ENCODE measurements at regions not wholly inside any gene's neighbourhood (a gene's known extent, or its start where the extent isn't known, plus 50 kb on each side); places are given as distances from the start of the nearest gene placed in this dataset.
A peak's percentile ranks its signal among the peaks of the same experiment; 100 is the strongest.
"Not testable (repeated sequence)": the region's sequence is repeated elsewhere in the genome, so short reads cannot be mapped to it uniquely, and the experiment has no call there.

GRCh38 chr20:26308961-26309360 lies 612.3 kb upstream of the ZNF337 start:
- H3K4me1 ChIP-seq, result no peaks in the 10 kb centered on the region
- H3K36me3 ChIP-seq, result no peaks in the 10 kb centered on the region
- peaks cover 0 to 3% (median 0%) of the 10 kb centered on the region in 4 donors for H3K9me3 ChIP-seq
- 65 to 79% methylated on average over 2 of the region's 2 CpGs for WGBS, 2 donors
- no peak for ATAC-seq (ENCODE audit: low FRiP score in 2 of 2)
- H3K27me3 ChIP-seq, result no peaks in the 10 kb centered on the region
- no peak for DNase-seq
- H3K27ac ChIP-seq, result no peak overlapping the region
- H3K4me3 ChIP-seq, result no peak overlapping the region
- TF ChIP-seq POLR2A (IDR thresholded peaks at IDR 0.05), result no peak

GRCh38 chr20:26295006-26295405 lies 598.4 kb upstream of the ZNF337 start:
- 85 to 92% methylated on average over 5 of the region's 5 CpGs for WGBS, 2 donors
- Histone ChIP-seq H3K4me3 (no peak overlapping the region), H3K36me3 (no peaks in the 10 kb centered on the region), H3K27ac (no peak overlapping the region), H3K4me1 (no peaks in the 10 kb centered on the region), H3K9me3 (no peaks in the 10 kb centered on the region), H3K27me3 (no peaks in the 10 kb centered on the region)
- ATAC-seq (ENCODE audit: low FRiP score in 2 of 2), result no peak
- TF ChIP-seq EP300 (IDR thresholded peaks at IDR 0.05) (no peak), POLR2AphosphoS5 (IDR thresholded peaks at IDR 0.05) (no peak), CTCF (IDR thresholded peaks at IDR 0.05) (no peak), POLR2A (IDR thresholded peaks at IDR 0.05) (no peak)
- no peak for DNase-seq

- not testable (repeated sequence) for H3K27ac ChIP-seq; H3K27me3 ChIP-seq; H3K36me3 ChIP-seq; H3K4me3 ChIP-seq; H3K9me3 ChIP-seq; DNase-seq; H3K4me1 ChIP-seq; ATAC-seq (ENCODE audit: low FRiP score in 2 of 2)
- WGBS, 2 donors, result 87% methylated on average over 7 of the region's 7 CpGs
Observed at GRCh38 chr20:26288379-26289061, 591.9 kb upstream of the ZNF337 start.

GRCh38 chr20:26279238-26279637 lies 582.6 kb upstream of the ZNF337 start:
- DNase-seq (no peak), ATAC-seq (ENCODE audit: low FRiP score in 2 of 2) (no peak)
- no peak overlapping the region for H3K27ac ChIP-seq
- no peaks in the 10 kb centered on the region for H3K27me3 ChIP-seq
- peaks cover 0 to 8% (median 0%) of the 10 kb centered on the region in 4 donors for H3K9me3 ChIP-seq
- TF ChIP-seq CTCF (IDR thresholded peaks at IDR 0.05) (no peak), POLR2AphosphoS5 (IDR thresholded peaks at IDR 0.05) (no peak), POLR2A (IDR thresholded peaks at IDR 0.05) (no peak), EP300 (IDR thresholded peaks at IDR 0.05) (no peak)
- H3K4me1 ChIP-seq, result no peaks in the 10 kb centered on the region
- 89 to 94% methylated on average over 5 of the region's 5 CpGs for whole genome bisulfite sequencing, 2 donors
- no peaks in the 10 kb centered on the region for H3K36me3 ChIP-seq
- no peak overlapping the region for H3K4me3 ChIP-seq

- H3K27ac ChIP-seq, result no peak overlapping the region
- TF ChIP-seq POLR2AphosphoS5 (IDR thresholded peaks at IDR 0.05) (no peak), POLR2A (IDR thresholded peaks at IDR 0.05) (no peak), CTCF (IDR thresholded peaks at IDR 0.05) (no peak), EP300 (IDR thresholded peaks at IDR 0.05) (no peak)
- peak in 1 of 2 donors; percentile 20 for DNase-seq
Observed at GRCh38 chr20:26277339-26277738, 580.7 kb upstream of the ZNF337 start.

GRCh38 chr20:26276554-26277210 lies 580.0 kb upstream of the ZNF337 start:
- DNase-seq, result peak in 1 of 2 donors; percentile 40
- Histone ChIP-seq H3K4me1 (no peaks in the 10 kb centered on the region), H3K27me3 (no peaks in the 10 kb centered on the region), H3K36me3 (no peaks in the 10 kb centered on the region), H3K9me3 (peaks cover 0 to 8% (median 0%) of the 10 kb centered on the region in 4 donors), H3K27ac (no peak overlapping the region), H3K4me3 (no peak overlapping the region)
- WGBS, 2 donors, result 33 to 38% methylated on average over 11 to 27 of the region's 29 CpGs
- ATAC-seq (ENCODE audit: low FRiP score in 2 of 2), result no peak
- no peak for TF ChIP-seq POLR2AphosphoS5 (IDR thresholded peaks at IDR 0.05)
- TF ChIP-seq POLR2A (IDR thresholded peaks at IDR 0.05), result no peak
- no peak for TF ChIP-seq CTCF (IDR thresholded peaks at IDR 0.05)
- no peak for TF ChIP-seq EP300 (IDR thresholded peaks at IDR 0.05)

More at GRCh38 chr20:26277339-26277738, 580.7 kb upstream of the ZNF337 start:
- Histone ChIP-seq H3K4me1 (no peaks in the 10 kb centered on the region), H3K36me3 (no peaks in the 10 kb centered on the region), H3K27me3 (no peaks in the 10 kb centered on the region), H3K4me3 (no peak overlapping the region), H3K9me3 (peaks cover 0 to 8% (median 0%) of the 10 kb centered on the region in 4 donors)
- WGBS, 2 donors, result 94 to 96% methylated on average over 20 to 21 of the region's 21 CpGs
- no peak for ATAC-seq (ENCODE audit: low FRiP score in 2 of 2)

- not testable (repeated sequence) for DNase-seq; H3K27ac ChIP-seq; H3K9me3 ChIP-seq; H3K27me3 ChIP-seq; H3K4me3 ChIP-seq; H3K4me1 ChIP-seq; ATAC-seq (ENCODE audit: low FRiP score in 2 of 2); H3K36me3 ChIP-seq
- WGBS, 2 donors, result 86 to 89% methylated on average over 3 of the region's 3 CpGs
Observed at GRCh38 chr20:26268762-26269161, 572.1 kb upstream of the ZNF337 start.

- WGBS, 2 donors, result 67 to 69% methylated on average over 2 of the region's 2 CpGs
- H3K27me3 ChIP-seq; H3K9me3 ChIP-seq; H3K27ac ChIP-seq; H3K4me1 ChIP-seq; DNase-seq; H3K36me3 ChIP-seq; ATAC-seq (ENCODE audit: low FRiP score in 2 of 2); H3K4me3 ChIP-seq: not testable (repeated sequence)
Observed at GRCh38 chr20:26260925-26261324, 564.3 kb upstream of the ZNF337 start.

All from upper lobe of left lung (tissue), 6 donors.